ENCODE measurements at regions not wholly inside any gene's neighbourhood (a gene's known extent, or its start where the extent isn't known, plus 50 kb on each side); places are given as distances from the start of the nearest gene placed in this dataset.
A peak's percentile ranks its signal among the peaks of the same experiment; 100 is the strongest.

GRCh38 chr20:51212816-51213215 lies 189.9 kb upstream of the KCNG1 start:
- no peaks in the 10 kb centered on the region for H3K36me3 Mint-ChIP-seq (ENCODE audit: low read depth)
- H3K4me1 Mint-ChIP-seq = peaks cover 18% of the 10 kb centered on the region
- H3K27me3 Mint-ChIP-seq (ENCODE audit: low read depth) = peaks cover 11% of the 10 kb centered on the region
- peak overlapping the region; percentile 35 to 85 (median 47) for H3K27ac Mint-ChIP-seq
- no peak for TF ChIP-seq CTCF (IDR thresholded peaks at IDR 0.05; ENCODE audit: unreplicated experiment in 3 of 3)
- peaks cover 12% of the 10 kb centered on the region for H3K9me3 Mint-ChIP-seq
- H3K4me3 Mint-ChIP-seq = no peak overlapping the region

GRCh38 chr20:51211191-51211590 lies 188.3 kb upstream of the KCNG1 start:
- Mint-ChIP-seq H3K9me3 (peaks cover 1% of the 10 kb centered on the region), H3K27me3 (ENCODE audit: low read depth) (peaks cover 6% of the 10 kb centered on the region), H3K4me3 (no peak overlapping the region), H3K36me3 (ENCODE audit: low read depth) (no peaks in the 10 kb centered on the region), H3K27ac (peak overlapping the region in 1 of 3 experiments; percentile 85), H3K4me1 (peaks cover 18% of the 10 kb centered on the region)
- no peak for TF ChIP-seq CTCF (IDR thresholded peaks at IDR 0.05; ENCODE audit: unreplicated experiment in 3 of 3)

GRCh38 chr20:51210084-51210483 lies 187.2 kb upstream of the KCNG1 start:
- TF ChIP-seq CTCF (IDR thresholded peaks at IDR 0.05; ENCODE audit: unreplicated experiment in 3 of 3) = no peak
- Mint-ChIP-seq H3K4me3 (no peak overlapping the region), H3K27me3 (ENCODE audit: low read depth) (peaks cover 6% of the 10 kb centered on the region)

GRCh38 chr20:51208162-51208561 lies 185.3 kb upstream of the KCNG1 start:
- no peak for TF ChIP-seq CTCF (IDR thresholded peaks at IDR 0.05; ENCODE audit: unreplicated experiment in 3 of 3)
- H3K27me3 Mint-ChIP-seq (ENCODE audit: low read depth) = peaks cover 6% of the 10 kb centered on the region
- H3K4me1 Mint-ChIP-seq = peaks cover 18% of the 10 kb centered on the region
- H3K9me3 Mint-ChIP-seq = peaks cover 3% of the 10 kb centered on the region
- H3K4me3 Mint-ChIP-seq = no peak overlapping the region
- H3K36me3 Mint-ChIP-seq (ENCODE audit: low read depth) = no peaks in the 10 kb centered on the region
- H3K27ac Mint-ChIP-seq = no peak overlapping the region

More at GRCh38 chr20:51210084-51210483, 187.2 kb upstream of the KCNG1 start:
- Mint-ChIP-seq H3K9me3 (peaks cover 3% of the 10 kb centered on the region), H3K36me3 (ENCODE audit: low read depth) (no peaks in the 10 kb centered on the region), H3K4me1 (peaks cover 18% of the 10 kb centered on the region), H3K27ac (no peak overlapping the region)

DNA sequence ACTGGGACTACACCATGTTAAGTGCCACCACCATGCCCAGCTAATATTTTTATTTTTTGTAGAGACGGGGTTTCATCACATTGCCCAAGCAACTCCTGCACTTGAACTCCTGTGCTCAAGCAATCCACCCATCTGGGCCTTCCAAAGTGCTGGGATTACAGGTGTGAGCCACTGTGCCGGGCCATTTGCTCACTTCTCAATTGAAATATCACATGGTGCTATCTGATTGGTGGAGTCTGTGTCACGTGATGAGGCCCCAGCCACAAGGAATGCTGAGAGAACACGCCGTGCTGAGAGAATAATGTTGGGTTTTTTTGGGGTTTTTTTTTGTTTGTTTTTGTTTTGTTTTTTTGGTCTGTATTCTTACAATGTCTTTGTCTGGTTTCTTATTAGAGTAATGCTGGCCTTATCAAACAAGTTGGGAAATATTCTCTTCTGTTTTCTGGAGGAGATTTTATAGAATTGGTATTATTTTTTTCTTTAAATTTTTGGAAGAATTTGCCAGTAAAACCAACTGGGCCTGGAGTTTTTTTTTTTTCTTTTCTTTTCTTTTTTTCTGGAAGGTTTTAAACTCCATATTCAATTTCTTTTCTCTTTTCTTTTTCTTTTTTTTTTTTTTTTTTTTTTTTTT lies 183.2 kb upstream of the KCNG1 start:
- Mint-ChIP-seq H3K4me3 (no peak overlapping the region), H3K9me3 (peaks cover 3% of the 10 kb centered on the region), H3K27ac (no peak overlapping the region), H3K36me3 (ENCODE audit: low read depth) (no peaks in the 10 kb centered on the region), H3K27me3 (ENCODE audit: low read depth) (peaks cover 11% of the 10 kb centered on the region), H3K4me1 (no peaks in the 10 kb centered on the region)
- no peak for TF ChIP-seq CTCF (IDR thresholded peaks at IDR 0.05; ENCODE audit: unreplicated experiment in 3 of 3)

- Mint-ChIP-seq H3K4me1 (no peaks in the 10 kb centered on the region), H3K9me3 (peaks cover 3% of the 10 kb centered on the region), H3K36me3 (ENCODE audit: low read depth) (no peaks in the 10 kb centered on the region), H3K27ac (no peak overlapping the region), H3K27me3 (ENCODE audit: low read depth) (peaks cover 9% of the 10 kb centered on the region), H3K4me3 (no peak overlapping the region)
- TF ChIP-seq CTCF (IDR thresholded peaks at IDR 0.05; ENCODE audit: unreplicated experiment in 3 of 3) = no peak
These were observed 181.9 kb upstream of the KCNG1 start for GRCh38 chr20:51204794-51205193.

Data from nephron (organoid).